HG03354 (cell line): ENCODE measurements at regions not wholly inside any gene's neighbourhood (a gene's known extent, or its start where the extent isn't known, plus 50 kb on each side); places are given as distances from the start of the nearest gene placed in this dataset.

Experiments used
- ATAC-seq: cut with Tn5 transposase; IDR thresholded peaks from one replicate; pipeline ENCODE4 v1.9.1; 2021; ENCODE audit warnings: mild to moderate bottlenecking; ENCODE audit not compliant: unreplicated experiment, poor library complexity, severe bottlenecking

- no peak for ATAC-seq
These were observed 433.4 kb upstream of the BRINP1 start for GRCh38 chr9:119802621-119803020.

DNA sequence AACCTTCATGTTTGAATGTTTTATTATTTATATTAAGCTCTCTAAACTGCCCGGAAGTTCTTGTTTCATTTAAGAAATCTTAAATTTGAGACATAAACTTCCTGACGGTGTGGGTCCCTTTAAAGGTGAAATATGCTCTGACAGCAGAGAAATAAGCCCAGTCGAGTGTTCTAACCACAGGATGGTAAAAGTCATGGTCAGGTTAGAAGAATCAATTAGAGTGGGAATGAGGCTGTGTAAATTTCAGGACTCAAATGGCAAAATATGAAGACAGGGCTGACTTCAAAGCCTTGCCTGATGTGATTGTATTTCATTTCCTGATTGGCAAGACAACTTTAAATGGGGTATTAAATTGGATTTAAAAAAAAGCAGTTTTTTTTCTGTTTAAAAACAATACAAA, 432.9 kb upstream of the BRINP1 start:
- no peak for ATAC-seq

DNA sequence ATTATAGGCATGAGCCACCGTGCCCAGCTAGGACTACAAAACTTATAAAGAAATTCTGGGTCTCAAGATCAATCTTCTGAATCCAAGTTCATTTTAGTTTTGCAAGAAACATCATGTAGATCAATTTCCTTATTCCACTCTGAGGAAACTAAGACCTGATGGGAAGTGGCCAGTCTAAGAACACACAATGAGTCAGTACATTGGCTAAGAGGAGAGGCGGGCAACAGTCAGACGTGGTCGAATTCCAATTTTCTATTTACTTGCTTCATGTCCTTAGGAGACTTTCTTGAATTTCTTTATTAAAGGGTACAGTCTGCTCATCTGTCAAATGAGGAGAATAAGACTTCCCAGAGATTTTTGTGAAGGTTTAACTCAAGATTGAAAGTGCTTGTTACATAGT, 432.1 kb upstream of the BRINP1 start:
- ATAC-seq: no peak

DNA sequence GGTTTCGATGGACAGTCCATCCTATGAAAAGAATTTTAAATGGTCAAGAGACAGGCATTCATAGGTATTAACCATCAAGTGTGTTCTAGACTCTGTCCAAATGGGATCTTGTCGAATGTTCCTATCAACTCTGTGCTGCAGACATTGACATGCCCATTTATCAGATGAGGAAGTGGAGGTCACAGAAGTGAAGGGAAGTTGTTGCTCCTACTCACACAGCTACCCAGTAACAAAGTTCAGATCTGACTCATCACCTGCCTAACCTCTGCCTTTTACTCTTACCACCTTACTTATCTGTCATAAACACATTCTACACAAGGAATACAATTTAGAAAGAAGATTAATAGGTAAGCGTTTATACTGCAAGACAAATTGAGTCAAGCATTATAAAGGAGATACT, 426.2 kb upstream of the BRINP1 start:
- no peak for ATAC-seq

DNA sequence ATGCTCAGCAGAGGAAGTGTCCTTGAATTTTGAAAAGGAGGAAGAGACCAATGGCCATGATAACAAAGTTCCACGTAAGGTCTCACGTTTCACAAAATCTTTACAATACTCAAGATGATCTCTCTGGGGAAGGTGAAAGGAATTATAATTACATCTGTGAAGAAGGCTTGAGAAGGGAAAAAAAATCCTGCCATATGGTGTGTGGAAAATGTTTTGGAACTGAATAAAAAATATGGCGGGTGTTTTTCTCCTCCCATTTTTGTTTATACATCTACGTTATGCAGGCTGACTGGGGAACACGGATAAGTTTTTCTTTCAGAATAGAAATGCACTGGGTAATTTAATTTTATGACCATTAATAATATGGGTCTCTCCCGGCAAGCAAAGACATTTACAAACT, 425.6 kb upstream of the BRINP1 start:
- no peak for ATAC-seq

- no peak for ATAC-seq
These were observed 424.0 kb upstream of the BRINP1 start for GRCh38 chr9:119793218-119793617.

- no peak for ATAC-seq
These were observed 423.0 kb upstream of the BRINP1 start for GRCh38 chr9:119792242-119792641.

- no peak for ATAC-seq
These were observed 420.8 kb upstream of the BRINP1 start for GRCh38 chr9:119789987-119790386.

- ATAC-seq: no peak
These were observed 419.7 kb upstream of the BRINP1 start for GRCh38 chr9:119788921-119789320.

DNA sequence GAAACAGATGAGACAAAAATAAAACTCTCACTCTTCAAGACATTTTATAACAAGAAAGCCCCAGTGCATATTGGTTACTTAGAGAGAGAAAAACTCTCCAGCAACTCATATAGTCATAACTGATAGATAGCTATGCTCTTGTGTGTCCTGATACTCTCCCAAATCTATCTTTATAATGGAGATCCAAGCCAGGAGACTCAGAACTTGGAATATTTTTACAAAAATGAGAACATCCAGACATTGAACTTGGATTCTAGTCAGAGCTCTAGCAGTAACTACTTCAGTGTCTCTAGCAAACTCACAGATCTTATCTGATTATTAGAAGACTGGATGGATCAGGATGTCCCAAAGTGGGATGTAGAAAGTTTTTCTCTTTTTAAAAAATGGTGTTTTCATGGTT, 412.7 kb upstream of the BRINP1 start:
- no peak for ATAC-seq

DNA sequence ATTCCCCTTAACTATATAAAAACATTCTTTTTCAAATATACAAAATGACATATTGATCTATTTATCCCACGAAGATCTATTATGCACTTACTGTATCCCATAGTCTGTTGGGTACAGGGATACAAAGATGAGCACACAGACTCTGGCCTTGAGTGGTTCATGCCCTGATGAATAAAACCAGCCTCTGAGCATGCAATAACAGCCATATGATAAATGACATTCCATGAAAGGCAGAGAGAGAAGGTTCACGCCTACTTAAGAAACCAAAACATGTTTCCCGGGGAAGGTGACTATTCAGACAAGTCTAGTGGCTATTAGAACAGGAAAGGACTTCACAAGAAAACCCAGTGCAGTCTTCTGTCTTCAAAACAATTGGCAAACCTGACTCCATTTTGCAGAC, 406.2 kb upstream of the BRINP1 start:
- no peak for ATAC-seq

DNA sequence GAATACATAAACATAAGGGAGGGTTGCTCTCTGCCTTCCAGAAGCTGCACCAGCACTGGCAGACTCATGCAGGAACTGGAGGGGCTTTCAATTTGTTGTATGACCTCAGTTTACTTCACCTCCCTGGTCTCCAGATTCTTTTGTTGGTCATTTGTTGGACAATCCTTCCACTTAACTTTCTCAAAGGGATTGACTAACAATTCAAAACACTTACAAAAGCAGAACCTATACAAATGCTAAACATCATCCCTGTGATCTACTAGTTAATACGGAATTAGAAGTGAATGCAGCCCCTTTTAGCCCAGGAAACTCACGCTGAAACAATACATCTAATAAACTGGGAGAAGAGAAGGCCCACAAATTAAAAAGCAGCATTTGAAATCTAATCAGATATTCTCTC, 404.6 kb upstream of the BRINP1 start:
- no peak for ATAC-seq

GRCh38 chr9:119771341-119771740, 402.1 kb upstream of the BRINP1 start:
- no peak for ATAC-seq

- no peak for ATAC-seq
These were observed 399.0 kb upstream of the BRINP1 start for GRCh38 chr9:119768266-119768665.

DNA sequence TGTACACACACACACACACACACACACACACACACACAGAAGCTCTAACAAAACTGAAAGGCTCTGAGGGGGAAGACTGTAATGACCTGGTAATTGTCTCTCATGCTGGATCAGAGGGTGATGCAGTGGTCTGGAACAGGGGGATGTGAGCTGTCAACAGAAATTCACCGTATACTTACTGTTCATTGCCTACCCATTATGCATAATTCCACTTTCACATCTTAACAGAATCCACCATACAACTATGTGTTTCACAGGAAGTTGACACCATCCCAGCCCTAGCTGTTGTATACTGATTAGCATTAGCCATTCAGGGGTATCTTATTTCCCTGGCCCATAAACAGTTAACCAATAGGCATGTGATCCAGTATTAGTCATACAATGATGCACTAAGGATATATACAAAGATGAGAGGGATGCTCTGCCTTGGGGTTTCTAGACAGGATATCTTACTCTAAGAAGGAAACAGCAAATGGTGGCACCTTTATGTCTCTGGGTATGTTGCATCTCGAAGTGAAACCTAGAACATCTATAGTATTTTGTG, 396.5 kb upstream of the BRINP1 start:
- no peak for ATAC-seq

DNA sequence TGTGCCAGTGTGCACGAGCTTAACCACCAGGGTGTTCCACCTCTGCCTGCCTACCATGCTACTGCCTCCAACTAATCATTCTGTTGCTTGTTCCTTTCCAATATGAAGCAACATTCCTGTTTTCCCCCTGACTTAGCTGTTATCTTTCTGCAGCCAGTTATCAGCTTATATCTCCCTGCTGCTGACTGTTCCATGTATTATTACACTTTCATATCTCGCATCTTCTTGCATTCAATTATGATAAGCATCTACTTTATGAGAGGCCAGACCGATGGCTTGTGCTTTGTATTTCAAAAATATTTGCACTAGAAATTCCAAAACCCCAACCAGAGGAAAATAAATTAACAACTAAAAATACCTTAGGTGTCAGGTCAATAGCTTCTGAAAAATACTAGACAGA, 394.0 kb upstream of the BRINP1 start:
- ATAC-seq: no peak

DNA sequence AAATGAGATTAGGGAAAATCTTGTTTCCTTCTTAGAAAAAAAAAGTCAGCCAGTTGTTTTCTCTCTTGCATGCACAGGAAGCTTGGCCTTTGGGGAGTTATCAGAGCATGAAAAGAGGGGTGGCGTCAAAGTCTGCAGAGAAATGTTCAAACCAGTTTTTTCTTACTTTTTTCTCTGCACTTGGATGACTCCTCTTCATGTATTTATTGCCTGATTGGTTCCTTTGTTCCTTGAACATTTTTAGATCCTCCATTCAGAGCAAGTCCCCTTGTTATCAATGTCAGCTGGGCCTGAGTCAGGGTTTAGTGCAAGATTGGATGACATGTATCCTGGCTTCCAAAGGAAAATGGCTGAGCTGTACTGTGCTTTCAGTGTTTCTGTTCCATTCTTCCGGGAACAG, 392.6 kb upstream of the BRINP1 start:
- no peak for ATAC-seq

DNA sequence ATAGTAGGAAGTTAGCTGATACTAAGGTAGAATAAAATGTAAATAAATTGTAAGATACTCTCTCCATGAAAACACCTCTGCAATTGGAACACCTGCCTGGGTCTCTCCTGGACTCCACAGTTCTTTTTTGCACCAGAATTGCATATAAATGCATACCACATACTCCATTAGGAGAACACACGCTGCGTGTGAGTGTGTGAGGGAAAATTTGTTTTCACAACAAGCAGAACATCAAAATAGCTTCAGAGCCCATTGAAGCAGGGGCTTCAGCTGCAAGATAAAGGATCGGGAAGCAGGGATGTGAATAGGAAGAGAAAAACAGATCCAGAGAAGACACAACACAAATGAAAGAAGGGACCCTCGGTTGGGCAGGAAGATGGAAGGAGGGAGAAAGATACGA, 389.8 kb upstream of the BRINP1 start:
- no peak for ATAC-seq

DNA sequence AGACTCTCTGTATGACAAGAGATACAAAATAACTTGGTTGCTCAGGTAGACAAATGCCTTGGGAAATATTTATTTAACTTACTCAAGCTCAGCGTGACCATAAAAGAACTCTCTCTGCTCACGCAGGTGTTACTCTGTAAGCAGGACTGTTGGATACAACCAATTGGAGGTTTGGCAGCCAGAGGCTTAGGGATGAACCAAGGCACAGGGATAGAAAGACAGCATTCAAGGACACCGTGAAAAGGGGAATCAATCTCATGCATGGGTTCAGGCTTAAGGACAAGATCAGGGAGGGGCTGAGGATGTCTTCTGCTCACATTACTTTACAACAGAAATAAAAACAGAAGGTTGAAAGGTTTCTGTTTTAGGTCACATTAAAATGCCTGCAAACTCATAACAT, 389.0 kb upstream of the BRINP1 start:
- no peak for ATAC-seq

GRCh38 chr9:119739476-119739875, 370.2 kb upstream of the BRINP1 start:
- no peak for ATAC-seq

DNA sequence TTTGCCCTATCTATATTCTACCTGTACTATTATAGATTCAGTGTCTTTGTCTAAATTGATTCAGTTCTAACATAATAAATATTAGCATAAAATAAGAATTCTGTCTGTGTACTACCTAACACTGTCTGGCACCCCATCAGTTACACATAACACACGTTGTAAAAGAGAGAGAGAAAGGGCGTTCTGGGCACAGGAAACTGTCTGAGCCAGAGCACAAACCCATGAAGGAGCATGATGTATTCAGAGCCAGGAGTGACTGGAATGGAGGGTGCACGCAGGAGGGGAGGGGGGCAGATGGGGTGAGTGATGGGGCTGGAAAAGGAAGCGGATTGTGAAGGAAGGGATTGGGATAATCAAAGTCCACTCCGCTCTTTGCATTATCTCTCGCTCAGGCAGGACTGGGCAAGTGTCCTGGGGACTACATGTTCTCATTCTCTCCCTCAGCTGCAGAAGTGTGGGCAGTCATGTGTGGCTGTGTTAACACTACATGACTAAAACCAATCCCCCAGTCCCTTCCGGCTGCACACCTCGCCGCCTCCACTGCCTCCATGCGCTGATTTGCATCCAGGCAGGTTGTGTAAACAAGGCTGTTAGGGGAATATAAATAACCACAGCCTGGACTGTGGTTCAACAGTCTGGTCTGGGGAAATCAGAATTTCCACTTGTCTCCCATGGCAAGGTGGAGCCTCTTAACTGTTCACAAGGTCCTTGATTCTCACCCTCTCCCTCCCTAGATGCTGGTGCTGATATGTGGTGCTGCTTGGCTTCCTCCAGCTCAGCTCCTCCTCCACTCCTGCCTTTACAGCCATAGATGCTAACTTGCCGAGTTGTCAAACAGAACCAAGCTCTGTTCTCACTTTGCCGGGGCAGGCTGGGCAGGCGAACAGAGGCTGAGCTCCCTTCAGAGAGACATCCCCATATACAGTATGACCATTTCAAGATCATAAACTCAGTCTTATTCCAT, 367.5 kb upstream of the BRINP1 start:
- ATAC-seq: peak; percentile 99
